Inferior parietal cortex (tissue), 1 donor: ENCODE measurements at regions not wholly inside any gene's neighbourhood (a gene's known extent, or its start where the extent isn't known, plus 50 kb on each side); places are given as distances from the start of the nearest gene placed in this dataset.

ENCODE experiments used
- DNase-seq: peaks from one replicate; pipeline ENCODE4 v3.0.0-alpha.2; 2016; ENCODE audit errors: extremely low spot score

DNA sequence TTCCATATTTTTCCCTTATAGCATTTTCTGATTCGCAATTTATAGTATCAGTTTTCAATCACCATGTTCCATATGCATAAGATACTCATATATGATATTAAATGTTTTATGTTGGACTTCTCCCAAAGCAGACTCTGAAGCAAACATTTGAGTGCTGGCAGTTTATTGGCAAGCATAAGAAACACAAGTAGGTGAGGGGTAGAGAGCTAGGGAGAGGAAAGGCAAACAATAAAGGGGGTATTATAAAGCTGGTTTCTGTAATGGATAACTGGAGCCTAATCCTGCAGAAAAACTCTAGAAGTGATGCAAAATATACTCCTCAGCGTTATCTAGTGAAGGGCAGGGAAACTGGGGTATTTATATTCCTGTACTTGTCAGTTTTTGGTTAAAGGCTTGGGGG lies 491.5 kb upstream of the TGFBR2 start:
- DNase-seq: no peak

DNA sequence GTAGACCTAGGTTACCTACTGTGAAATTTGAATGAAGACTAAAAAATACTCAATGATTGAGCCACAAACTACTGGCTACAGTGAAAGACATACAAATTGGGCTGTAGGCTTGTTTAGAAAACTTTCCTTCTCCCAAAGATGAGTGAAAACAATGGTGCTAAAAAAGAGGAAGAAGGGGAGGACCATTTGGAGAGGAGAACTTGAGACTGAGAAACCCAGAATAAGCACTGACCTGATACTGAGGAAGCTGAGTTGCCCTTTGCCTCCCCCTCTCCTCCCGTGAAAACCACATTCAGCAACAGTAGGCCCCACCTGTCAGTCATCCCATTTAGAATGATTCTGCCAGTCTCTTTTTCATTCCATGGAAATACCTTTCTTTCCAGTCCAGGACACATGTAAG lies 484.0 kb upstream of the TGFBR2 start:
- DNase-seq: no peak

GRCh38 chr3:30123224-30123623 lies 483.2 kb upstream of the TGFBR2 start:
- no peak for DNase-seq

DNA sequence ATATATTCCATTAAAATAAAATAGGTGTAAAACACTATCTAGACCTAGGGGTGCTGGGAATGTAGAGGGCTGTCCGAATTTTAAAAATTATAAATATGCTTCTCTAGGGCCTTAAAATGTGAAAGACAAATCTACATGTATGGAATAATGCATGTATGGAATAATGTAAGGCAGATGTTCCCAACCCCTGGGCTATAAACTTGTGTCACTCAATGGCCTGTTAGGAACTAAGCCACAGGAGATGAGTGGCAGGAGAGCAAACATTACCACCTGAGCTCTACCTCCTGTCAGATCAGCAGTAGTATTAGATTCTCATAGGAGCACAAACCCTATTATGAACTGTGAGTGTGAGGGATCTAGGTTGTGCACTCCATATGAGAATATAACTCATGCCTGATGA lies 482.6 kb upstream of the TGFBR2 start:
- DNase-seq: no peak

GRCh38 chr3:30124435-30125370 lies 481.7 kb upstream of the TGFBR2 start:
- DNase-seq: no peak

- no peak for DNase-seq
These were observed 476.6 kb upstream of the TGFBR2 start for GRCh38 chr3:30129765-30130164.

DNA sequence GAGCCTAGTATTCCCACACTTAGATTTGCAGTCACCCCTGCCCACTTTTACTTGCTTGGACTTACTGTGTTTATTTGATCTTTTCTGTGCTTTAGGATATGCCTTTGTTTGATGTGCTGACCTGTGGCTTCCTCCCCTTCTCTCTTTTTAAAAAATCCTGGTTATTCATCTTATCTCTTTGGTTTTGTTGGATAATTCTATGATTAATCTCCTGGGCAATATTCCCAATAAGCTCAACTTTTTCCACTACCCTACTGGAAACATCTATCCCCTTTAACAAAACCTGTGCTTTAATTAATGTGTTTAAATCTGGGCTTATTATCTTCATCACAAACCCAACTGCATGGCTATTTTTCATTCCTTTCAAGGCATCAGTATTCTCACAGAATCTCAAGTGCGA lies 476.0 kb upstream of the TGFBR2 start:
- no peak for DNase-seq

- no peak for DNase-seq
These were observed 475.2 kb upstream of the TGFBR2 start for GRCh38 chr3:30131191-30131590.

- no peak for DNase-seq
These were observed 471.2 kb upstream of the TGFBR2 start for GRCh38 chr3:30135190-30135589.

DNA sequence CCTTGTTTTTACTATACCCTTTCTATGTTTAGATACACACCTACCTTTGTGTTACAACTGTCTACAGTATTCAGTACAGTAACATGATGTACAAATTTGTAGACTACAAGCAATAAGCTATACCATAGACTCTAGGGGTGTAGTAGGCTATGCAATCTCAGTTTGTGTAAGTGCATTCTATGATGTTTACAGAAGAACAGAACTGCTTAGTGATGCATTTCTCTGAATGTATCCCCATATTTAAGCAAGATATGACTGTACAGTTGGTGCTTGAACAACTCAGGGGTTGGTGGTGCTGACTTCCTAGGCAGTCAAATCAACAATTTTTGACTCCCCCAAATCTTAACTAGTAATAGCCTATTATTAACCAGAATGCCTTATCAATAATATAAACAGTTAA lies 467.1 kb upstream of the TGFBR2 start:
- DNase-seq: no peak

GRCh38 chr3:30140356-30141075 lies 465.9 kb upstream of the TGFBR2 start:
- DNase-seq: no peak

- no peak for DNase-seq
These were observed 465.2 kb upstream of the TGFBR2 start for GRCh38 chr3:30141178-30141581.

DNA sequence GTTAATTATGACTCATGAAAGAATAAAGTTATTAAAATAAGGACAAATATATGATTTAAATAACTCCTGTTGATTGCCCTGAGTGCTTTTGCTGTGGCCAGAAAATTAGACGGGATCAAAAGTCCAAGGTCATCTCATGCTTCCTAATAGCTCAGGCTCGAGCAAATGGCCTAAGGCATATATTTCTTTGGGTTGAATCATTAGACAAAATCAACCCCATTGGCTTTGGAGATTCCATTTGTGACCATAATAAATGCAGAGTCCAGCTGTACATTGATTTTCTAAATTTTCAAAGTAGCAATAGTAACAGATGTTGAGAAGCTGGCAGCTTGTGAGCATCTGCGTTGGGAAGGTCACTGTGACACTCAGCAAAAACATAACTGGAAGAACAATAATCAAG lies 464.5 kb upstream of the TGFBR2 start:
- DNase-seq: no peak

GRCh38 chr3:30142946-30143345 lies 463.5 kb upstream of the TGFBR2 start:
- no peak for DNase-seq

DNA sequence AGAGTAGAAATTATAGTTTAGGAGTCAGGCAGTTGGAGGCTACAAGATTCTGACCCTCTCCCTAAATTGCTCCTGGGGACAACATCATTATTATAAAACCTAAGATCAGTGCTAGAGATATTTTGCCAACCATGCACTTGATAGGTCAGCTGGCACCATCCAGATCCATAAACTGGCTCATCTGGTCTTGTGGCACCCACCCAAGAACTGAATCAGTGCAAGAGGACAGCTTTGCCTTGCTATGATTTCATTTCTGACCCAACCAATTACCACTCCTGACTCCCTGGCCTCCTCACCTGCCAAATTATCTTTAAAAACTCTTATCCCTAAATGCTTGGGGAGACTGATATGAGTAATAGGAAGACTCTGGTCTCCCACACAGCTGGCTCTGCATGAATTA lies 461.1 kb upstream of the TGFBR2 start:
- DNase-seq: no peak

- no peak for DNase-seq
These were observed 459.4 kb upstream of the TGFBR2 start for GRCh38 chr3:30146978-30147377.

- DNase-seq: no peak
These were observed 451.5 kb upstream of the TGFBR2 start for GRCh38 chr3:30154853-30155252.

DNA sequence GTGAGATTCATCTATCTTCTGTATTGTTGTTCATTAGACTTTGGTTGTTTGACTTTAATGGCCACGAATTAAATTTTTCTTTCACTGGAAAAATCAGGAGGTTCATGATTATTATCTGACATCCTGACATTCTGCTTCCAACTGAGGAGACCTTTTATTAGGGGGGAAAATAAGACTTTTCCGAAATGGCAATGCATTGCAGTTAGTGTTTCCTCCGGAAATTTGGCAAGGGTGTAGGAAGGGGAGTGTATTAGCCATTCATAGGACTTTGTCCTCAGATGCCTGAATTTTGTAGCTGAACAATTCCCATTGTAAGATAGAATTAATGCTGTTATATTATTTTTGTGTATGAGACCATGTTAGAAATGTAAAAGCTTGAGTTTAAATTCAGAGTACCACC lies 450.6 kb upstream of the TGFBR2 start:
- no peak for DNase-seq

GRCh38 chr3:30156586-30157498 lies 449.6 kb upstream of the TGFBR2 start:
- DNase-seq: no peak

DNA sequence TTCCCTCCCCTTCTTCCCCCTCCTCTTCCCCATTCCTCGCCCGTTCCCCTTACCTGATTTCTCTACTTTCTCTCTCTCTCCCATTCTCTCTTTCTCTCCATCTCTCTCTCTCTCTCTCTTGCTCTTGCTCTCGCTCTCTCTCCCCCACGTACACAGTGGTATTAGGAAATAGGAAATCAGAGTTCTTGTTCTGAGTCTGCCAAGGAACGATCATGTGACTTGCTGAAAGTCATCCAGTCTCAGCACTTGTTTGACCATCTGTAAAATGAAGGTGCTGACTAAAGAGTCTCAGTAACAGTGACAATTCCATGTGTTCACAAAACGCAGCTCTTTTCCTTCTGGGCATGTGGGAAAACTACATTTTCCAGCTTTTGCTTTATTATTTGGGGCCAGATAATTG lies 445.0 kb upstream of the TGFBR2 start:
- no peak for DNase-seq

DNA sequence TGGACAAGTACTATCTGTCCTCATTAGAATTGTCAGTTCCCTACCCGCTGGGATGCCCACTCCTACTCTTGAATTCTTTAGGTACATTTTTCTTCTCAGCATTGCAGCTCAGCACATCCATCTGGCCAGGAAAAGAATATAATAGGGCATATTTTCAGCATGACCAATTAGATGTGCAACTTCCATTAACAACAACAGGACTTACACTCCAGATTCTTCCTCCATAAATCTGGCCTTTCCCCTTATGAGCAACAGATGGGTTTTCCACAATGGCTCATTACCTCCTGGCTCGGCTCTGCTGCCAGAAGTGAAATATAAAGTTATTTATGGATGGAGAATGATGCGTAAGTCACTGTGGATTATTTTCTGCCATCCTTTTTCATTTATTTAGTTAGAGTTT lies 443.8 kb upstream of the TGFBR2 start:
- no peak for DNase-seq

- DNase-seq: no peak
These were observed 439.9 kb upstream of the TGFBR2 start for GRCh38 chr3:30166535-30166934.
